Neural progenitor cell (in vitro differentiated cells): ENCODE measurements at regions not wholly inside any gene's neighbourhood (a gene's known extent, or its start where the extent isn't known, plus 50 kb on each side); places are given as distances from the start of the nearest gene placed in this dataset.

Source experiments
- DNase-seq: peaks from one replicate; pipeline ENCODE4 v3.0.0-alpha.2; 2016; ENCODE audit warnings: low spot score
- H2AFZ ChIP-seq: fragments of 200-600 bp; sonication (generic); replicated peaks from 2 replicates; pipeline ENCODE4 v1.6.1; 2016; ENCODE audit warnings: antibody characterized with exemption
- H3F3A ChIP-seq: fragments of 200-600 bp; sonication (generic); 2 replicates; pipeline ENCODE4 v1.6.1; 2016; ENCODE audit warnings: antibody characterized with exemption, low read depth
- H3K27ac ChIP-seq: fragments of 200-600 bp; sonication (generic); 2 replicates; pipeline ENCODE4 v1.5.1; 2016; ENCODE audit warnings: mild to moderate bottlenecking
- H3K27me3 ChIP-seq: fragments of 200-600 bp; sonication (generic); 2 replicates; pipeline ENCODE4 v1.6.1; 2016; ENCODE audit warnings: mild to moderate bottlenecking, moderate library complexity
- H3K36me3 ChIP-seq: fragments of 200-600 bp; sonication (generic); 2 replicates; pipeline ENCODE4 v1.5.1; 2016
- H3K4me1 ChIP-seq: fragments of 200-600 bp; sonication (generic); 2 replicates; pipeline ENCODE4 v1.6.1; 2016; ENCODE audit warnings: mixed run types
- H3K4me2 ChIP-seq: fragments of 200-600 bp; sonication (generic); 2 replicates; pipeline ENCODE4 v1.6.1; 2016
- H3K4me3 ChIP-seq: fragments of 200-600 bp; sonication (generic); 2 replicates; pipeline ENCODE4 v1.5.1; 2016
- H3K79me2 ChIP-seq: fragments of 200-600 bp; sonication (generic); 2 replicates; pipeline ENCODE4 v1.6.1; 2016; ENCODE audit warnings: low read depth
- H3K9ac ChIP-seq: fragments of 200-600 bp; sonication (generic); 2 replicates; pipeline ENCODE4 v1.6.1; 2016
- H3K9me3 ChIP-seq: fragments of 200-600 bp; sonication (generic); 2 replicates; pipeline ENCODE4 v1.5.1; 2016; ENCODE audit warnings: low read depth
- H4K20me1 ChIP-seq: fragments of 200-600 bp; sonication (generic); 2 replicates; pipeline ENCODE4 v1.6.1; 2016; ENCODE audit warnings: low read depth
- H3K27ac Mint-ChIP-seq: 3 replicates; pipeline ENCODE4 v1.8.0; 2021; ENCODE audit warnings: mixed read lengths
- H3K27me3 Mint-ChIP-seq: 2 replicates; pipeline ENCODE4 v1.8.0; 2022; ENCODE audit warnings: low read depth, mild to moderate bottlenecking, inconsistent platforms, moderate library complexity, mixed read lengths; ENCODE audit not compliant: insufficient read depth
- H3K36me3 Mint-ChIP-seq: 3 replicates; pipeline ENCODE4 v1.8.0; 2021; ENCODE audit warnings: mixed read lengths
- H3K4me1 Mint-ChIP-seq: 3 replicates; pipeline ENCODE4 v1.8.0; 2021; ENCODE audit warnings: mixed read lengths
- H3K4me3 Mint-ChIP-seq: 3 replicates; pipeline ENCODE4 v1.8.0; 2021; ENCODE audit warnings: mild to moderate bottlenecking, moderate library complexity, mixed read lengths
- H3K9me3 Mint-ChIP-seq: 3 replicates; pipeline ENCODE4 v1.8.0; 2020; ENCODE audit warnings: mixed read lengths
- CTCF ChIP-seq: fragments of 200-600 bp; sonication (generic); IDR thresholded peaks from 2 replicates; pipeline ENCODE4 v1.5.1; 2017; ENCODE audit warnings: antibody characterized with exemption, mild to moderate bottlenecking
- EZH2 ChIP-seq: fragments of 200-600 bp; sonication (generic); IDR thresholded peaks from 2 replicates; pipeline ENCODE4 v1.6.1; 2017; ENCODE audit warnings: antibody characterized with exemption, mild to moderate bottlenecking, moderate library complexity
- EZH2phosphoT487 ChIP-seq: fragments of 200-600 bp; sonication (generic); IDR thresholded peaks from 2 replicates; pipeline ENCODE4 v1.6.1; 2017; ENCODE audit warnings: antibody characterized with exemption

- no peak for DNase-seq
- no peaks in the 10 kb centered on the region for H3K36me3 ChIP-seq
These were observed 55.3 kb upstream of the NOL4 start for GRCh38 chr18:34280000-34280399.

GRCh38 chr18:34280653-34281052 is 55.9 kb upstream of the NOL4 start:
- DNase-seq = peak; percentile 18
- no peak overlapping the region for H3K4me3 Mint-ChIP-seq
- H3F3A ChIP-seq = no peaks in the 10 kb centered on the region
- H3K9ac ChIP-seq = no peak overlapping the region
- no peaks in the 10 kb centered on the region for H3K36me3 Mint-ChIP-seq
- H3K4me1 ChIP-seq = peaks cover 3% of the 10 kb centered on the region
- H3K27me3 ChIP-seq = no peaks in the 10 kb centered on the region
- H2AFZ ChIP-seq = no peak overlapping the region
- no peaks in the 10 kb centered on the region for H3K27me3 Mint-ChIP-seq
- peaks cover 5% of the 10 kb centered on the region for H3K4me1 Mint-ChIP-seq
- no peaks in the 10 kb centered on the region for H3K9me3 ChIP-seq
- H3K4me3 ChIP-seq = no peak overlapping the region
- TF ChIP-seq EZH2phosphoT487 (no peak), CTCF (no peak), EZH2 (no peak)
- no peaks in the 10 kb centered on the region for H3K79me2 ChIP-seq
- H3K36me3 ChIP-seq = no peaks in the 10 kb centered on the region
- H3K9me3 Mint-ChIP-seq = no peaks in the 10 kb centered on the region
- H4K20me1 ChIP-seq = no peaks in the 10 kb centered on the region
- no peak overlapping the region for H3K27ac ChIP-seq
- no peak overlapping the region for H3K27ac Mint-ChIP-seq
- H3K4me2 ChIP-seq = no peak overlapping the region

More at GRCh38 chr18:34280000-34280399, 55.3 kb upstream of the NOL4 start:
- Mint-ChIP-seq H3K36me3 (no peaks in the 10 kb centered on the region), H3K4me1 (peaks cover 5% of the 10 kb centered on the region), H3K27me3 (no peaks in the 10 kb centered on the region), H3K4me3 (no peak overlapping the region), H3K9me3 (no peaks in the 10 kb centered on the region), H3K27ac (no peak overlapping the region)
- H3K27ac ChIP-seq = no peak overlapping the region
- H3K4me2 ChIP-seq = no peak overlapping the region
- peaks cover 3% of the 10 kb centered on the region for H3K4me1 ChIP-seq
- H3K27me3 ChIP-seq = no peaks in the 10 kb centered on the region
- H2AFZ ChIP-seq = peak overlapping the region; percentile 28
- no peak overlapping the region for H3K4me3 ChIP-seq
- no peaks in the 10 kb centered on the region for H3K79me2 ChIP-seq
- H3F3A ChIP-seq = no peaks in the 10 kb centered on the region
- TF ChIP-seq EZH2phosphoT487 = no peak
- TF ChIP-seq CTCF = no peak
- no peaks in the 10 kb centered on the region for H3K9me3 ChIP-seq
- no peak overlapping the region for H3K9ac ChIP-seq
- H4K20me1 ChIP-seq = no peaks in the 10 kb centered on the region

GRCh38 chr18:34281290-34281689 is 56.6 kb upstream of the NOL4 start:
- Histone ChIP-seq H3K9ac (no peak overlapping the region), H3K4me1 (peaks cover 3% of the 10 kb centered on the region), H2AFZ (no peak overlapping the region), H4K20me1 (no peaks in the 10 kb centered on the region), H3K4me3 (no peak overlapping the region), H3K27ac (no peak overlapping the region), H3K4me2 (no peak overlapping the region), H3K79me2 (no peaks in the 10 kb centered on the region), H3K9me3 (no peaks in the 10 kb centered on the region), H3K27me3 (no peaks in the 10 kb centered on the region), H3F3A (no peaks in the 10 kb centered on the region), H3K36me3 (no peaks in the 10 kb centered on the region)
- Mint-ChIP-seq H3K4me1 (peaks cover 5% of the 10 kb centered on the region), H3K4me3 (no peak overlapping the region), H3K36me3 (no peaks in the 10 kb centered on the region), H3K27ac (no peak overlapping the region), H3K9me3 (no peaks in the 10 kb centered on the region), H3K27me3 (no peaks in the 10 kb centered on the region)
- TF ChIP-seq EZH2 (no peak), EZH2phosphoT487 (no peak), CTCF (no peak)
- no peak for DNase-seq
